GM06990 (cell line): ENCODE measurements at regions not wholly inside any gene's neighbourhood (a gene's known extent, or its start where the extent isn't known, plus 50 kb on each side); places are given as distances from the start of the nearest gene placed in this dataset.

Source experiments
- DNase-seq: peaks from one replicate; pipeline ENCODE4 v3.0.0-alpha.2; 2011; ENCODE audit not compliant: insufficient read length; ENCODE audit errors: extremely low read depth
- H3K27me3 ChIP-seq: replicated peaks from 2 replicates; pipeline ENCODE4 v1.6.0; 2011; ENCODE audit warnings: low read length; ENCODE audit not compliant: control insufficient read depth, insufficient read depth
- H3K36me3 ChIP-seq: 2 replicates; pipeline ENCODE4 v1.5.1; 2011; ENCODE audit warnings: low read length; ENCODE audit not compliant: control insufficient read depth, insufficient read depth
- H3K4me3 ChIP-seq: replicated peaks from 2 replicates; pipeline ENCODE4 v1.5.1; 2011; ENCODE audit warnings: low read depth, mild to moderate bottlenecking, control low read depth, low read length
- TF ChIP-seq, protein P1 (sequence below): IDR thresholded peaks from 2 replicates; pipeline ENCODE4 v1.5.1; 2011; ENCODE audit warnings: low read length, control low read depth, mild to moderate bottlenecking, inconsistent platforms; ENCODE audit not compliant: insufficient read depth, poor library complexity, severe bottlenecking

DNA sequence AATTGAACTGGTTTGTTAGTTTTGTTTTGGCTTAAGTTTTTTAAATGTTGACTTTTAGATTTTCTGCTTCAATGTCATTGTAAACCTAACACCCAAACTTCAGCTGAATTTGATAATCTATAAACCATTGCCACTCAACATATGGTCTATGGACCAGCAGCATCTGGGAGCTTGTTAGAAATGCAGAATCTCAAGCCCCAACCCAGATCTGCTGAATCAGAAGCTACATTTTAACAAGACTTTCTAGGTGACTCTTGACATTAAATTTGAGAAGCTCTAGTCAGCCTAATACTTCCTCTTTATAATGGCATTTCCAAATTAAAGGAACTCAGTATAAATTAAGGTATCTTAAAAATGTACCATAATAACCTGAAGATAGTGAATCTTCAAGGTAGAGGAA lies 96.5 kb upstream of the THRB start:
- no peak overlapping the region for H3K4me3 ChIP-seq
- H3K27me3 ChIP-seq = no peaks in the 10 kb centered on the region
- DNase-seq = no peak
- TF ChIP-seq, protein P1, sequence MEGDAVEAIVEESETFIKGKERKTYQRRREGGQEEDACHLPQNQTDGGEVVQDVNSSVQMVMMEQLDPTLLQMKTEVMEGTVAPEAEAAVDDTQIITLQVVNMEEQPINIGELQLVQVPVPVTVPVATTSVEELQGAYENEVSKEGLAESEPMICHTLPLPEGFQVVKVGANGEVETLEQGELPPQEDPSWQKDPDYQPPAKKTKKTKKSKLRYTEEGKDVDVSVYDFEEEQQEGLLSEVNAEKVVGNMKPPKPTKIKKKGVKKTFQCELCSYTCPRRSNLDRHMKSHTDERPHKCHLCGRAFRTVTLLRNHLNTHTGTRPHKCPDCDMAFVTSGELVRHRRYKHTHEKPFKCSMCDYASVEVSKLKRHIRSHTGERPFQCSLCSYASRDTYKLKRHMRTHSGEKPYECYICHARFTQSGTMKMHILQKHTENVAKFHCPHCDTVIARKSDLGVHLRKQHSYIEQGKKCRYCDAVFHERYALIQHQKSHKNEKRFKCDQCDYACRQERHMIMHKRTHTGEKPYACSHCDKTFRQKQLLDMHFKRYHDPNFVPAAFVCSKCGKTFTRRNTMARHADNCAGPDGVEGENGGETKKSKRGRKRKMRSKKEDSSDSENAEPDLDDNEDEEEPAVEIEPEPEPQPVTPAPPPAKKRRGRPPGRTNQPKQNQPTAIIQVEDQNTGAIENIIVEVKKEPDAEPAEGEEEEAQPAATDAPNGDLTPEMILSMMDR = no peak
- no peaks in the 10 kb centered on the region for H3K36me3 ChIP-seq

DNA sequence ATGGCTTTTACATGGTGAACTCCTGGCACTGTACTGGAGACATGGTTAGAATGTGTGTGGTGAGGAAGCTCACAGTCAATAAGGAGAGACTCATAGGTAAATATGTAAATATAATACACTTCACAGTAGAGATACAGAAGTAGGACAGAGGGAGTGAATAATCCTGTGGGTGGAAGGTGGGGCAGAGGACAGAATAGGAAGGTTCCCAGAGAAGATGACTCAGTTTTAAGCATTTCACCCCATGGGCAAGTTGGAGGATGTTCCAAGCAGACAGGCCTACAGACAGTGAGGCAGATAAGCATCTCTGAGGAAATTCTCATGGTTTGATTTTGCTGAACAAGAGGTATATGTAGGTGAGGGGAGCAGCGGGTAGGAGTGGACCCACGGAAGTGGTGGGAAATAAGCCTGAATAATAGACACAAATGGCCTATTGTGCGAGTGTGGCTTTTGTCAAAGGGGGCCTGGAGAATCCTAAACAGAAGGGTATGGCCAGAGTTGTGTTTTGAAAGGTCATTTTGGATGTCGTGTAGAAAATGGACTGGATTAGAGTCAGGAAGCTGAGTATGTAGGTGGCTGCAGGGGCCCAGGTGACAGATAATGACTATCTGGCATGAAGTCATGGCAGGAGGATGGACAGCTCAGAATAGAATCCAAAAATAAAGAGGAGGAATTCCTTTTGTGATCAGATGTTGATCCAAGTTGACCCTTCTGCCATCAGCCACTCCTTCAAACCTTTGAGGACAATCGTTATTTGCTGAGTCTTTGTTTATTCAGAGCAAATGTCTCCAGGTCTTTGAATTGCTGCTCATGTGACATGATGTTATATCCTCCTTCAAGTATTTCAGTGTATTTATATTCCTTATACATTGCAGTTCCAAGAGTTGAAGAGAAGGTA lies 97.3 kb upstream of the THRB start:
- TF ChIP-seq, protein P1 = no peak
- no peak for DNase-seq
- no peak overlapping the region for H3K4me3 ChIP-seq
- H3K36me3 ChIP-seq = no peaks in the 10 kb centered on the region
- H3K27me3 ChIP-seq = no peaks in the 10 kb centered on the region

DNA sequence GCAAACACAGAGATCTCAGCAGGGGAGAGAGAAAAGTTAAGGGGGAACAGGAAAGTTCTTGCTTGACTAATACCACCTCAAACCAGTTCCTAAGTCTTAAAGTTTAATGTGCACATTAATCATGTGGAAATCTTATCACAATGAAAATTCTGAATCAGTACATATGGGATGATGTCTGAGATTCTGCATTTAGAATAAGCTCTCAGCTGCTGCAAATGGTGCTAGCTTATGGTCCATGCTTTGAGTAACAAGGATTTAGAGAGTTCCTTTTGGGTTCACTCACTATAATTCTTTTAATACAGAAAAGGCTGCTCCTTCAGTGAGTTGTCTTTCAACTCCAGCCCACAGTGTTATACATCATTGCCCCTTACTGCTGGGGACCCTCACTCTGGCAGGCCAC lies 99.5 kb upstream of the THRB start:
- Histone ChIP-seq H3K36me3 (no peaks in the 10 kb centered on the region), H3K4me3 (no peak overlapping the region), H3K27me3 (no peaks in the 10 kb centered on the region)
- no peak for DNase-seq
- TF ChIP-seq, protein P1 = no peak

DNA sequence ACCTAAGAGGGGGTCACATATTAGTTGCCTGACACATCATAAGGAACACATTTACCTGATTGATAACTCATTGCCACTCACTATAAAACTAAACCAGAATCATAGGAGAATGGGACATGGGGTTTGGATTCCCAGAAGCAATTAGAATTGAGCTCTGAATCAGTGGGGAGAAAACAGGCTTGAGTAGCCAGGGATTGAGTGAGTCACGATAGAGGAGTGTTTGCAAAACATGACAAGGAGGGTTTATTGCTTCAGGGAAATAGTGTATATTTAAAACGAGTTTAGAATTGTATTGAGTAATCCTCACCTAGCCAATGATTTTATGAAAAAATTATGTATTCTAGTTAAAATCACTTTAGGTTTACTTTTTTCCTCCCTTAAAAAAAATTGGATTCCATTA lies 101.1 kb upstream of the THRB start:
- Histone ChIP-seq H3K4me3 (no peak overlapping the region), H3K27me3 (no peaks in the 10 kb centered on the region), H3K36me3 (no peaks in the 10 kb centered on the region)
- TF ChIP-seq, protein P1 = no peak
- no peak for DNase-seq

DNA sequence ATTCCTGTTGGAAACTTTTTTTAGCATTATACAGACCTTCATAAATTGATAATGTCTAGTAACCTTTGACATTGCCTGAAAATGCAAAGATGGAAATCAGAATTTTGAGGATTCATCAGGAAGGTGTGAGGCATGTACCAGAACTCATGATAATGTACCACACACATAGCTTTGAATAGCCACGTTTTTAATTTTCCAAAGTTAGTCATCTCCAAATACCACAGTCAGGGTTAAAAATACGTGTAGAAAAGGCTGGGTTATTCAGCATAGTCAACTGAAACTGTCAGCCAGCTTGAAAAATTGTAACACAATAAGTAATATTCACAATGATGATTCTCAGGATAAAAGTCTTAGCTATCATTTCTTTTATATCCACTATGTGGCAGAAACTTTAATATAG lies 102.0 kb upstream of the THRB start:
- Histone ChIP-seq H3K4me3 (no peak overlapping the region), H3K27me3 (no peaks in the 10 kb centered on the region), H3K36me3 (no peaks in the 10 kb centered on the region)
- no peak for DNase-seq
- TF ChIP-seq, protein P1 = no peak
